SK-N-MC (cell line): ENCODE measurements at regions not wholly inside any gene's neighbourhood (a gene's known extent, or its start where the extent isn't known, plus 50 kb on each side); places are given as distances from the start of the nearest gene placed in this dataset.

Source experiments
- EZH2 ChIP-seq: fragments of 200-600 bp; sonication (generic); IDR thresholded peaks from one replicate; pipeline ENCODE4 v1.6.1; 2017; ENCODE audit warnings: antibody characterized with exemption
- POLR2AphosphoS5 ChIP-seq: IDR thresholded peaks from 2 replicates; pipeline ENCODE4 v1.6.1; 2012; ENCODE audit warnings: mild to moderate bottlenecking, low read depth, low read length, borderline replicate concordance

DNA sequence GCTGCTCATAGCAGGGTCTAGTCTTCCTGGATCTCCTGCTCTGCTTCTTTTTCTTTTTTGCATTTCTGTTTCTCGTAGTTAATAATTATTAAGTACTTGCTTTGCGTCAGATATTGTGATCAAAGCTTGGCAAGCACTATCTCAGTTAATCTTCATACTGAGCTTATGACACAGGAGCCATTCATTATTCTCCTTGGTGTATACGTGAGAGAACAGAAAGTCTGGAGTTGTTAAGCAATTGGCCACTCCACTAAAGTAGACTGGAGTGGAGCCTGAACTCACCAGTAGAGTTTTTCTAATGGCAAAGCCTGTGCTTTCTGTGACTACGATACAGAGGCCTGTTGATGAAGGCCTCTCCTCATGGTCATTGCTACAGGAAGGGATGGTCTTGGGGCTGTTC is 285.9 kb downstream of the RFC3 start:
- TF ChIP-seq POLR2AphosphoS5 (no peak), EZH2 (no peak)
